HUES48 (cell line): ENCODE measurements at regions not wholly inside any gene's neighbourhood (a gene's known extent, or its start where the extent isn't known, plus 50 kb on each side); places are given as distances from the start of the nearest gene placed in this dataset.

Experiments
- H3K27ac ChIP-seq: one replicate; pipeline ENCODE4 v1.7.0; 2013; ENCODE audit warnings: low read depth, low read length, inconsistent platforms
- H3K27me3 ChIP-seq: 2 replicates; pipeline ENCODE4 v1.6.1; 2013; ENCODE audit warnings: mild to moderate bottlenecking, low read length; ENCODE audit not compliant: control insufficient read depth, insufficient read depth
- H3K36me3 ChIP-seq: 2 replicates; pipeline ENCODE4 v1.6.1; 2013; ENCODE audit warnings: low read length; ENCODE audit not compliant: control insufficient read depth, insufficient read depth
- H3K4me1 ChIP-seq: 2 replicates; pipeline ENCODE4 v1.6.1; 2013; ENCODE audit warnings: mild to moderate bottlenecking, low read length; ENCODE audit not compliant: control insufficient read depth, insufficient read depth
- H3K4me3 ChIP-seq: 2 replicates; pipeline ENCODE4 v1.5.1; 2013; ENCODE audit warnings: mild to moderate bottlenecking, low read depth, low read length
- H3K9ac ChIP-seq: 2 replicates; pipeline ENCODE4 v1.6.1; 2013; ENCODE audit warnings: mild to moderate bottlenecking, low read depth, low read length, moderate library complexity
- H3K9me3 ChIP-seq: 2 replicates; pipeline ENCODE4 v1.6.1; 2013; ENCODE audit warnings: low read length; ENCODE audit not compliant: control insufficient read depth, insufficient read depth

DNA sequence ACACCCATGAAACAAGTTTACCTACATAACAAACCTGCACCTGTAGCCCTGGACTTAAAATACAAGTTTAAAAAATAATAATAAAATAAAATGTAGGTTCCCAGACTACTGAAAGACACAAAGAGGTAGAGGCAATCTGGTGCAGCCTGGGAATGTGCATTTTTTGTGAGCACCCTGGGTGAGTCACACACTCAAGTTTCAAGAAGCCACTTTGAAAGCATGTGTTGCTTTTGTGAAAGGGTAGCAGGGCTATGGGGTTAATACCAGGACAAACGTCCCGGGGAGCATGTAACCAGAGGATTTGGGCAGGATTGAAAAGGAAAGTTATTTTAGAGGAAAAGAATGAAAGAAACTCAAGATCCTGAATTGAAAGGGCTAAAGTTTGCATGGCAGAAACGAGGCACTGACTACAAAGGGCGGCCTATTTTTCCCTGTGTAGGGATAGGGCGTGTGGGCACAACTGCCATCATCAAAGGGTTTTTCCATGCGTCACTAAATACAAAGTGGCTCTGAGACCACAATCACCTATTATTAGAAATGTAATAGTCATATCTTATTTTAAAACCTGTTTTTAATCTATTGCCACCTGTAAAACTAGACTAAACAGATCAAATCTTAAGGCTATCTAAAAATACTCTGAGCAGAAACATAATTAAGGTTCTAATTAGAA is 314.9 kb downstream of the COG6 start:
- Histone ChIP-seq H3K36me3 (no peaks in the 10 kb centered on the region), H3K4me3 (no peak overlapping the region), H3K27ac (no peak overlapping the region), H3K4me1 (no peaks in the 10 kb centered on the region), H3K9me3 (no peaks in the 10 kb centered on the region), H3K9ac (no peak overlapping the region), H3K27me3 (no peaks in the 10 kb centered on the region)

DNA sequence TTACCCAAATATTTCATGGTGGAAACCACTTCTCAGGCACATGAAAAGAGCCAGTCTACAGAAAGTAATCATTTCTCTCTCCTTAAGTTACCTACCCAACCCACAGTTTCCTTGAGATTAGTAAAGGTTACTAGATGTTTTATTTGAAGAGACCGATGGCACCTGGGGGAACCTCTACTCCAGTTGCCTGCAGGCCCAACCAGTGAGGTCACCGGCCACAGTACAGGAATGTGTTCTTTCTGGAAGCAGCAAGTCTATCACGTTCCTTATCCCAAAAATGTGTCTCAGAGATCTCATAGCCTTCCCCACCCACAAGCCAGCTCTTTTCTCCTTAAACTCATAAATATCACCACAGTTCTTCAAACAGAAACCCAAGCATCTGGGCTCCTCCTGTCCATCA is 316.1 kb downstream of the COG6 start:
- Histone ChIP-seq H3K4me1 (no peaks in the 10 kb centered on the region), H3K9me3 (no peaks in the 10 kb centered on the region), H3K27ac (no peak overlapping the region), H3K9ac (no peak overlapping the region), H3K4me3 (no peak overlapping the region), H3K36me3 (no peaks in the 10 kb centered on the region), H3K27me3 (no peaks in the 10 kb centered on the region)

DNA sequence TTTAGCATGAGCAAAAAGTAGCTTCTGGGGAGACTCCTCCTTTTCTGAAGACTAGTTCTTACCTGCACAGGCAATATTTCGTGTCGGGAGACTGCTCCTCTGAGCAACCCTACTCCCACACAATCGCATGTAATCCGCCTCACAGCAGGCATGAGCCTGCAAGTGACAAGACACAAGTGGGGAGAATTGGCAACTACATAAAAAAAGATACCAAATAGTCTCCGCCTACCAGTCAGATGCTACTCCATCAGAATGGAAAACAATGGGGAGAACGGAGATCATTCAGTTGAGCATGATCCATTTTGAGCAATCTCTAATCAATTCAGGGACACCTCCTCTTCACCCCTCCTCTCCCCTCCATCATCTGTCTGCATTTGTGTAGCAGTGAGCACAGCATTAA is 321.0 kb downstream of the COG6 start:
- Histone ChIP-seq H3K27ac (no peak overlapping the region), H3K9ac (no peak overlapping the region)

DNA sequence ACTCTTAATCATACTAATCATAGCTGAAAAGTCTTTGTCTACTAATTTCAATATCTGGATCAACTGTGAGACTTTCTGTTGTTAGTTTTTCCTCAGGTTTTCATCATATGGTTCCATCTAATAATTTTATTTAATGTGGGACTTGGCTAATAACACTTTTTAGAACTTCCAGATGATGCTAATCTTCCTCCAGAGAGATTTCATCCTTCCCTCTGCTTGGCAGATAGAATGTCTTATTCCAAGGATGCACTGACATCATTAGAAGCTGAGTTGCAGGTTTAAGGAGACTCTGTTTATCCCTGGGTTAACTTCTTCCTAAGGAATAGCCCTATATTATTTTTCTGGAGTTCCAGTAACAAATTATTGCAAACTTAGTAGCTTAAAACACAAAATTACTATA is 325.6 kb downstream of the COG6 start:
- H3K36me3 ChIP-seq, result no peaks in the 10 kb centered on the region
- H3K9me3 ChIP-seq, result no peaks in the 10 kb centered on the region
- no peak overlapping the region for H3K9ac ChIP-seq
- no peaks in the 10 kb centered on the region for H3K27me3 ChIP-seq
- no peak overlapping the region for H3K27ac ChIP-seq
- H3K4me3 ChIP-seq, result no peak overlapping the region
- H3K4me1 ChIP-seq, result no peaks in the 10 kb centered on the region

More for the DNA sequence above, 321.0 kb downstream of the COG6 start:
- no peaks in the 10 kb centered on the region for H3K36me3 ChIP-seq
- no peaks in the 10 kb centered on the region for H3K27me3 ChIP-seq
- no peaks in the 10 kb centered on the region for H3K4me1 ChIP-seq
- no peaks in the 10 kb centered on the region for H3K9me3 ChIP-seq
- no peak overlapping the region for H3K4me3 ChIP-seq

DNA sequence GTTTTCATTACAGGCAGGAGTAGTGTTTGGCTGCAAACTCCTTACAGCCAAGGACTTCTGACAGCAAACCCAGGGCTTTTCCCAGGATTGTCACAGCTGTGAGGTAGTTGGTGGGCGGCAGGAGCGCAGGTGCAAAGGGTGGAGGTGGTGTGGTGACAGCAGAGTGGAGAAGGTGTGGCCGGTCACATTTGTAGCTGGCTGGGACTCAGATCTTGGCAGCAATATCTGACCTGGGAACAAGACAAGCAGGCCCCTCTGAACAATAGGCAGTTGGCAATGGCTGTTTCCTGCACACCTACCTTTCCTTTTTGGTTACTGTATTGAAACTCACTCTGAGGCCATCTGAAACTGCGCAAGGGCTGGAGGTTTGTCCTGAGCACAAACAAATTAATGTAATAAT is 327.3 kb downstream of the COG6 start:
- no peaks in the 10 kb centered on the region for H3K9me3 ChIP-seq
- H3K9ac ChIP-seq, result no peak overlapping the region

DNA sequence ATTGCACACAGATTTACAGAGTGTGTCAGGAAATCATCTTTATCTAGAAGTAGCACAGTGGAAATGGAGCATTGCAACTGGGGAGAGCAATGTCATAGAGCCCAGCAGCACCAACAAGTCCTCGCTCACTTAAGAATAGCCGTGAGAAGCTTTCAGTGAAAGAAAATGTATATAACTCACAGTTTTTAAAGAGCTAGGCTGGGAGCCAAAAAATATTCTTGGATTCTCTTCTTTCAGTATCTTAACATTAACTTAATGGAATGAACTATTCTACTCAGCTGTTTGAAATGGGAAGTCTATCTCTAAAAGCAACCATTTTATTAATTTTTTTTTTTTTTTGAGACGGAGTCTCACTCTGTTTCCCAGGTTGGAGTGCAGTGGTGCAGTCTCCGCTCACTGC is 329.6 kb downstream of the COG6 start:
- Histone ChIP-seq H3K36me3 (no peaks in the 10 kb centered on the region), H3K27me3 (no peaks in the 10 kb centered on the region), H3K9ac (no peak overlapping the region), H3K4me3 (no peak overlapping the region), H3K9me3 (no peaks in the 10 kb centered on the region), H3K4me1 (no peaks in the 10 kb centered on the region), H3K27ac (no peak overlapping the region)

More for the DNA sequence above, 327.3 kb downstream of the COG6 start:
- no peak overlapping the region for H3K27ac ChIP-seq
- no peaks in the 10 kb centered on the region for H3K36me3 ChIP-seq
- no peaks in the 10 kb centered on the region for H3K4me1 ChIP-seq
- no peaks in the 10 kb centered on the region for H3K27me3 ChIP-seq
- no peak overlapping the region for H3K4me3 ChIP-seq

DNA sequence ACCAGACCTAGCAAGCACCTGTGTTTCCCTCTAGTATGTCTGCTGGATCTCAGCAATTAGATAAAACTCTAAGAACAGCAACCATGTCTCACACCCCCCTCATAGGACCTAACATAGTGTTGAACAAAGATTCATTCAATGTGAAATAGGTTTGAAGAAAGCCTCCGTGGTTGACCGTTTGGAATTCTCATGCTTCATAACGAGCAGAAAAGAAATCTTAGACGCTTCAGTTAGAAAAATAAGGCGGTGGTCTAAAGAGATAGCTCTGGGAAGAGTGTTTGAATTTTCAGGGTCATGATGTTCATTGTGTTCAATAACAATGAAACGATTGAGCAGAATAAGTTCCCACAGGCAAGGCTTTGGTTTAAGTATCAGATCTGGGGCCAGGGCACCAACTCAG is 332.9 kb downstream of the COG6 start:
- no peaks in the 10 kb centered on the region for H3K9me3 ChIP-seq
- no peak overlapping the region for H3K9ac ChIP-seq
- H3K4me3 ChIP-seq, result no peak overlapping the region

DNA sequence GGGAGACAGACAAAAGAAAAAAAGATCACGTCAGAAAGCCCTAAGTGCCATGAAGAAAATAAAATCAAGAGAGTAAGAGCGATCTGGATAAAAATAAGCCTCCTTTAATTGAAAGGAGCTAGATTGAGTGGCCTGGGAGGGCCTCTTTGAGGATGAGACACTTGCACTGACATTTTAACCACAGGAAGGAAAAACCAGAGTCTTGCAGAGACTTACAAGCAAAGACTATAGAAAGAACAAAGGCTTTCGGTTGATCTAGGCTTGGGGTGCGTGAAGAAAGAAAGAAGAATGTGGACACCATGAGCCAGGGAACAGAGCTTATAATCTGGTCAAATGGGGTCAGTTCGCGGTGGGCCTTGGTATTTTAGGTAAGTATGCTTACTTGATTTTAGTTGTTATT is 342.7 kb downstream of the COG6 start:
- H3K9me3 ChIP-seq, result no peaks in the 10 kb centered on the region
- no peaks in the 10 kb centered on the region for H3K36me3 ChIP-seq
- no peaks in the 10 kb centered on the region for H3K4me1 ChIP-seq
- H3K27ac ChIP-seq, result no peak overlapping the region
- no peak overlapping the region for H3K9ac ChIP-seq
- H3K27me3 ChIP-seq, result no peaks in the 10 kb centered on the region
- no peak overlapping the region for H3K4me3 ChIP-seq

More for the DNA sequence above, 332.9 kb downstream of the COG6 start:
- Histone ChIP-seq H3K4me1 (no peaks in the 10 kb centered on the region), H3K36me3 (no peaks in the 10 kb centered on the region), H3K27ac (no peak overlapping the region), H3K27me3 (no peaks in the 10 kb centered on the region)

DNA sequence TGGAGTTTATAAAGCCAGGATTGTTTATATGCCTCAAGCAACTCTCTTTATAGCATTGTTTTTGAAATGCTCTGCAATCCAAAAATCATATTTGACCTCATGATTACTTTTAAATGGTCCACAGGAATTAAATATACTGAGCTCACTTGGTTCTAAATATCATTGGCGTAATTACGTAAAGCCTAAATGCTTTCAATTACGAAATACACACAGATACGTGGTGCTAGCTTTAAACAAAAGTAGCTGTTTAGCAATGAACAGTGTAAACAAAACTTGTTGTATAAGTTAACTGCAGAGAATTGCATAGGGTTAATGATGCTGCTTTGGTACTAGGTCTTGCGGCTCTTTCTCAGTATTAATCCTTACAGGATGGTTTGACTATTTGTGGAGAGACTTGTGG is 346.6 kb downstream of the COG6 start:
- H3K27me3 ChIP-seq, result no peaks in the 10 kb centered on the region
- H3K4me3 ChIP-seq, result no peak overlapping the region
- no peaks in the 10 kb centered on the region for H3K36me3 ChIP-seq
- H3K27ac ChIP-seq, result no peak overlapping the region
- no peaks in the 10 kb centered on the region for H3K9me3 ChIP-seq
- H3K9ac ChIP-seq, result no peak overlapping the region
- H3K4me1 ChIP-seq, result no peaks in the 10 kb centered on the region

DNA sequence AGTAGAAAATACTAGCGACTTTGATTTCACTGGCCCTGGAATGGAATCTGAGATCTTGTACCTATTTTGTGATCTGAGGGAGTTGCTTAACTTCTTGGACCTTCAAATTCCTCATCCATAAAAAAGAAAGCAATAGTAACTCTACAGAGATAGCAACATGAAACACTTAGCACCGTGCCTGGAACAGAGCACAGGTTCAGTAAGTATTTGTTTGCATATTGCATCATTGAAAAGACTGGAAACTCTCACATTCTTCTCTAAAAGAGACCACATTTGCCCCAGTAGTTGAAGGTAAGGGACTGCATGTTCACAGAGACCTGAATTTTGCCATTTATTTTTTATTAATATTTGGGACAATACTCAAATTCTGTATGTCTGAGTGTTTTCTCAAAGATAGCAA is 358.1 kb downstream of the COG6 start:
- Histone ChIP-seq H3K4me1 (peaks cover 6% of the 10 kb centered on the region; the same call in 1 of the 2 replicates), H3K27ac (no peak overlapping the region), H3K27me3 (no peaks in the 10 kb centered on the region), H3K9me3 (no peaks in the 10 kb centered on the region), H3K4me3 (no peak overlapping the region), H3K9ac (no peak overlapping the region), H3K36me3 (no peaks in the 10 kb centered on the region)

DNA sequence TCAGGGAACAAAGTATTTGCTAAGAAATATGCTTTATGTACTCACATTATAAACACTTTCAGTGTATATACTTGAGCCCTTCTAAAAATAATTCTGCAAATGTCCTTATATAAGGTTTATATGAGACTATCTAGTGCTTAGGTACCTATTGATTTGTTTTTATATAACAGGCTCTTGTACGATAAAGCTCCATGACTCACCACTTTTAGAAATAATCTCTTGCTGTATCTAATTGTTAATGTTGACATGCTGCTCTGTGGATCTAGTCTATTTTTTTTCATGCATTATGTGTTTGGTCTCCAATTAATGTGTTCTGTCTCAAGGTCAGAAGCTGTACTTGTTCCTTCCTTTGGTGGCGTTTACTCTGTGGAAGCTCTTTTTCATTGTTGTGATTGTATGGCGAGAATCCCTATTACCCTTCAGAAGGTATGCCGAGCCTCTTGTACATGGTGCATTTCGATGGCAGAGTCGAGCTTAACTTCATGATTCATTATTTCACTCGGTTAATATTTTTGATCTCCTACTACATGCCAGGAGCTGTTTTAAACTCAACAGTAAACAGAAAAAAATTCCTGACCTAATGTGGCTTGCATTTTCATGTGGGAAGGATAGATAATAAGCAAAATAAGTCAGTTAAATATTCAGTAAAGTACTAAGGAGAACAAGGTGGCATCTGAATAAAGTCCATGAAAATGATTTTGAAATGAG is 361.6 kb downstream of the COG6 start:
- Histone ChIP-seq H3K27ac (no peak overlapping the region), H3K9ac (no peak overlapping the region), H3K9me3 (no peaks in the 10 kb centered on the region), H3K4me1 (peaks cover 6% of the 10 kb centered on the region; the same call in 1 of the 2 replicates), H3K27me3 (no peaks in the 10 kb centered on the region), H3K36me3 (no peaks in the 10 kb centered on the region), H3K4me3 (no peak overlapping the region)
